ENCODE measurements at regions not wholly inside any gene's neighbourhood (a gene's known extent, or its start where the extent isn't known, plus 50 kb on each side); places are given as distances from the start of the nearest gene placed in this dataset.
A peak's percentile ranks its signal among the peaks of the same experiment; 100 is the strongest.

DNA sequence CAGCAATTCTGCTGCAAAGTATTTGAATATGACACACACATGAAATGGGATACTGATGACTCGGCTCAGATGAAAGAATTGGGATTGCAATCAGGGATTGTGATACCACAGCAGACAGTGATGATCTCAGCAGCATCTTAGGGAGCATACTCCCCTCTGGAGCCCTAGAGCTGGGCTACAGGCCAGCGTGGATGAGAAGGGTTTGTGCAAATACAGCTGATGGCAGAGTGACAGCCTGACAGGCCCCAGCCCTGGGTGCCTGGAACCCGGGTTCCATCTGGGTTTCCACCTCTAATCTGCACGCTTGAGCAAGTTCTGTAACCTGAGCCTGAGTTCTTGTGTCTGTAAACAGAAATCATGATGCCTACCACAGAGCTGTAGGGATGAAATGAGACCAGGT lies 418.0 kb downstream of the LRATD1 start:
- peak in 1 of 3 donors; percentile 25 for DNase-seq
- Histone ChIP-seq H3K4me1 (ENCODE audit: control insufficient read depth in 5 of 5, insufficient read depth in 5 of 5, low read length in 5 of 5) (no peaks in the 10 kb centered on the region), H3K27me3 (ENCODE audit: control insufficient read depth in 3 of 3, insufficient read depth in 3 of 3, low read length in 2 of 3) (no peaks in the 10 kb centered on the region), H3K9me3 (ENCODE audit: control insufficient read depth in 4 of 4, insufficient read depth in 3 of 4, low read length in 3 of 4) (peaks cover 0 to 1% (median 0%) of the 10 kb centered on the region in 4 donors), H3K9ac (ENCODE audit: insufficient read depth in 1 of 2, low read length in 2 of 2) (no peak overlapping the region), H3K4me3 (no peak overlapping the region), H3K36me3 (ENCODE audit: control insufficient read depth in 4 of 4, insufficient read depth in 4 of 4, low read length in 4 of 4) (no peaks in the 10 kb centered on the region), H3K27ac (ENCODE audit: low read depth in 1 of 2, low read length in 1 of 2) (no peak overlapping the region)
- no peak for ATAC-seq (ENCODE audit: insufficient read depth, low FRiP score)
- TF ChIP-seq, protein P1, sequence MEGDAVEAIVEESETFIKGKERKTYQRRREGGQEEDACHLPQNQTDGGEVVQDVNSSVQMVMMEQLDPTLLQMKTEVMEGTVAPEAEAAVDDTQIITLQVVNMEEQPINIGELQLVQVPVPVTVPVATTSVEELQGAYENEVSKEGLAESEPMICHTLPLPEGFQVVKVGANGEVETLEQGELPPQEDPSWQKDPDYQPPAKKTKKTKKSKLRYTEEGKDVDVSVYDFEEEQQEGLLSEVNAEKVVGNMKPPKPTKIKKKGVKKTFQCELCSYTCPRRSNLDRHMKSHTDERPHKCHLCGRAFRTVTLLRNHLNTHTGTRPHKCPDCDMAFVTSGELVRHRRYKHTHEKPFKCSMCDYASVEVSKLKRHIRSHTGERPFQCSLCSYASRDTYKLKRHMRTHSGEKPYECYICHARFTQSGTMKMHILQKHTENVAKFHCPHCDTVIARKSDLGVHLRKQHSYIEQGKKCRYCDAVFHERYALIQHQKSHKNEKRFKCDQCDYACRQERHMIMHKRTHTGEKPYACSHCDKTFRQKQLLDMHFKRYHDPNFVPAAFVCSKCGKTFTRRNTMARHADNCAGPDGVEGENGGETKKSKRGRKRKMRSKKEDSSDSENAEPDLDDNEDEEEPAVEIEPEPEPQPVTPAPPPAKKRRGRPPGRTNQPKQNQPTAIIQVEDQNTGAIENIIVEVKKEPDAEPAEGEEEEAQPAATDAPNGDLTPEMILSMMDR (IDR thresholded peaks at IDR 0.05; ENCODE audit: control extremely low read depth, extremely low read depth) = no peak
- 58 to 70% methylated on average over 4 of the region's 4 CpGs for WGBS, 2 donors

DNA sequence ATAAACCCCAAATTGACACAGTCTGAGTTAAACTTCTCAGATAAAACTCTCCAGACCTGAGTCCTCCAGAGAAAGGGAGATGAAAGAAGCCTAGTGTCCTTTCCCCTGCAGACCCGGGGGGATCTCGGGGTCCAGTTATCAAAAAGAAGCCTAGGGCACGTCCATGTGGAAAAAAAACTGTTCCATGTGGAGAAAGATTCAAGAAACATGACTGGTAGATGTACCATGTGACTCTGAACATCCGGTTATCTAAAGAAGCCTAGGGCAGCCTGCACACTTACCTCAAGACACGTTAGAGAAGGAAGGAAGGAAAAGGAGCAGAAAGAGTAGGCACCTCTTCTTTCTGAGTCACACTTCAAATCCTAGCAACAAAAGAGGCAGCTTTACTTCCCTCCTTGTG lies 421.0 kb downstream of the LRATD1 start:
- H3K4me1 ChIP-seq (ENCODE audit: control insufficient read depth in 5 of 5, insufficient read depth in 5 of 5, low read length in 5 of 5) = no peaks in the 10 kb centered on the region
- no peaks in the 10 kb centered on the region for H3K27me3 ChIP-seq (ENCODE audit: control insufficient read depth in 3 of 3, insufficient read depth in 3 of 3, low read length in 2 of 3)
- TF ChIP-seq, protein P1 (IDR thresholded peaks at IDR 0.05; ENCODE audit: control extremely low read depth, extremely low read depth) = no peak
- no peaks in the 10 kb centered on the region for H3K36me3 ChIP-seq (ENCODE audit: control insufficient read depth in 4 of 4, insufficient read depth in 4 of 4, low read length in 4 of 4)
- 72 to 76% methylated on average over 5 of the region's 5 CpGs for WGBS, 2 donors
- peaks cover 0 to 1% (median 0%) of the 10 kb centered on the region in 4 donors for H3K9me3 ChIP-seq (ENCODE audit: control insufficient read depth in 4 of 4, insufficient read depth in 3 of 4, low read length in 3 of 4)
- DNase-seq = no peak
- no peak overlapping the region for H3K4me3 ChIP-seq
- H3K27ac ChIP-seq (ENCODE audit: low read depth in 1 of 2, low read length in 1 of 2) = no peak overlapping the region
- H3K9ac ChIP-seq (ENCODE audit: insufficient read depth in 1 of 2, low read length in 2 of 2) = no peak overlapping the region
- no peak for ATAC-seq (ENCODE audit: insufficient read depth, low FRiP score)

DNA sequence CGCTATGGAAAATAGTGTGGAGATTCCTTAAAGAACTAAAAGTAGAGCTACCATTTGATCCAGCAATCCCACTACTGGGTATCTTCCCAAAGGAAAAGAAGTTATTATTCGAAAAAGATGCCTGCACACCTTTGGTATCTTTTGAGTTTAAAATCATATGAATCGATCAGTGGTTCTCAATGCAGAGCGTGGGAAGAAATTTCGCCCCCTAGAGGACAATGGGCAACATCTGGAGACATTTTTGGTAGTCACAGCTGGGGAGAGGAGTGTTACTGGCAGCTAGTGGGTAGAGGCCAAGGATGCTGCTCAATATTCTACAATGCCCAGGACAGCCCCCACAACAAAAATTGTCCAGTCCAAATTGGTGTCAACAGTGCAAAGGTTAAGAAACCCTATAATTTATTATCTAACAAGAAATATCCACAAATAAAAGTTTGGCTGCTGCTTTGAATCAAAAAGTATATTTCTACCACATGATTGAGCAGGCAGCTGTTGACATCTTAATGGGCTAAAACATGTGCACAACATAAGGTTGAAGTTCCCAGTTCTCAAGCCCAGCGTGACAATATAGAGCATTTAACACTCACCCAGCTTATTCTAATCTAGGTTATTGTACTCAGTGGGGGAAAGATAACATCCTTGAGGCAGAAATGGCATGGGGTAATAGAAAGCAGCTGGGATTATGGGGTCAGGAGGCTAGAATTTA lies 425.7 kb downstream of the LRATD1 start:
- TF ChIP-seq, protein P1 (IDR thresholded peaks at IDR 0.05; ENCODE audit: control extremely low read depth, extremely low read depth) = no peak
- Histone ChIP-seq H3K9me3 (ENCODE audit: control insufficient read depth in 4 of 4, insufficient read depth in 3 of 4, low read length in 3 of 4) (peaks cover 0 to 3% (median under 1%) of the 10 kb centered on the region in 4 donors), H3K27me3 (ENCODE audit: control insufficient read depth in 3 of 3, insufficient read depth in 3 of 3, low read length in 2 of 3) (no peaks in the 10 kb centered on the region), H3K4me1 (ENCODE audit: control insufficient read depth in 5 of 5, insufficient read depth in 5 of 5, low read length in 5 of 5) (no peaks in the 10 kb centered on the region), H3K36me3 (ENCODE audit: control insufficient read depth in 4 of 4, insufficient read depth in 4 of 4, low read length in 4 of 4) (no peaks in the 10 kb centered on the region), H3K27ac (ENCODE audit: low read depth in 1 of 2, low read length in 1 of 2) (no peak overlapping the region), H3K9ac (ENCODE audit: insufficient read depth in 1 of 2, low read length in 2 of 2) (no peak overlapping the region), H3K4me3 (no peak overlapping the region)
- ATAC-seq (ENCODE audit: insufficient read depth, low FRiP score) (no peak), DNase-seq (no peak)
- WGBS, 2 donors = 68 to 81% methylated on average over 6 of the region's 6 CpGs

Measured in lung (tissue), 11 donors.